ENCODE measurements at regions not wholly inside any gene's neighbourhood (a gene's known extent, or its start where the extent isn't known, plus 50 kb on each side); places are given as distances from the start of the nearest gene placed in this dataset.

GRCh38 chr7:32335107-32335506 lies 155.1 kb downstream of the LSM5 start:
- DNase-seq (ENCODE audit: insufficient read length, low spot score, missing footprints) = no peak
- no peak overlapping the region for H3K4me3 ChIP-seq (ENCODE audit: insufficient read depth, low read length)

GRCh38 chr7:32330602-32331001 lies 159.6 kb downstream of the LSM5 start:
- DNase-seq (ENCODE audit: insufficient read length, low spot score, missing footprints) = no peak
- Histone ChIP-seq H2AFZ (ENCODE audit: low read length) (no peak overlapping the region), H3K4me1 (ENCODE audit: insufficient read depth, low read length) (no peaks in the 10 kb centered on the region), H3K27me3 (ENCODE audit: insufficient read depth, low read length) (no peaks in the 10 kb centered on the region), H3K9me3 (ENCODE audit: low read depth, low read length) (no peaks in the 10 kb centered on the region), H3K4me2 (ENCODE audit: insufficient read depth, low read length) (no peak overlapping the region), H3K36me3 (ENCODE audit: insufficient read depth, low read length) (no peaks in the 10 kb centered on the region), H3K4me3 (ENCODE audit: insufficient read depth, low read length) (no peak overlapping the region), H4K20me1 (ENCODE audit: insufficient read depth, low read length) (no peaks in the 10 kb centered on the region), H3K79me2 (ENCODE audit: insufficient read depth, low read length) (no peaks in the 10 kb centered on the region), H3K27ac (ENCODE audit: low read depth, low read length) (no peak overlapping the region)
- TF ChIP-seq CTCF (IDR thresholded peaks at IDR 0.05; ENCODE audit: extremely low read depth, low read depth, low read length) = no peak

More at GRCh38 chr7:32335107-32335506, 155.1 kb downstream of the LSM5 start:
- no peak overlapping the region for H3K27ac ChIP-seq (ENCODE audit: low read depth, low read length)
- TF ChIP-seq CTCF (IDR thresholded peaks at IDR 0.05; ENCODE audit: extremely low read depth, low read depth, low read length) = no peak
- H3K9me3 ChIP-seq (ENCODE audit: low read depth, low read length) = no peaks in the 10 kb centered on the region
- H3K4me2 ChIP-seq (ENCODE audit: insufficient read depth, low read length) = no peak overlapping the region
- no peaks in the 10 kb centered on the region for H3K36me3 ChIP-seq (ENCODE audit: insufficient read depth, low read length)
- H3K79me2 ChIP-seq (ENCODE audit: insufficient read depth, low read length) = no peaks in the 10 kb centered on the region
- no peaks in the 10 kb centered on the region for H4K20me1 ChIP-seq (ENCODE audit: insufficient read depth, low read length)
- H2AFZ ChIP-seq (ENCODE audit: low read length) = no peak overlapping the region
- no peaks in the 10 kb centered on the region for H3K27me3 ChIP-seq (ENCODE audit: insufficient read depth, low read length)
- H3K4me1 ChIP-seq (ENCODE audit: insufficient read depth, low read length) = no peaks in the 10 kb centered on the region

- Histone ChIP-seq H3K27me3 (ENCODE audit: insufficient read depth, low read length) (no peaks in the 10 kb centered on the region), H3K4me1 (ENCODE audit: insufficient read depth, low read length) (no peaks in the 10 kb centered on the region), H3K9me3 (ENCODE audit: low read depth, low read length) (no peaks in the 10 kb centered on the region), H3K4me2 (ENCODE audit: insufficient read depth, low read length) (no peak overlapping the region), H2AFZ (ENCODE audit: low read length) (no peak overlapping the region), H3K79me2 (ENCODE audit: insufficient read depth, low read length) (no peaks in the 10 kb centered on the region), H3K27ac (ENCODE audit: low read depth, low read length) (no peak overlapping the region), H3K4me3 (ENCODE audit: insufficient read depth, low read length) (no peak overlapping the region), H4K20me1 (ENCODE audit: insufficient read depth, low read length) (no peaks in the 10 kb centered on the region), H3K36me3 (ENCODE audit: insufficient read depth, low read length) (no peaks in the 10 kb centered on the region)
- DNase-seq (ENCODE audit: insufficient read length, low spot score, missing footprints) = no peak
- no peak for TF ChIP-seq CTCF (IDR thresholded peaks at IDR 0.05; ENCODE audit: extremely low read depth, low read depth, low read length)
Measured at GRCh38 chr7:32326078-32326477, 164.1 kb downstream of the LSM5 start.

DNA sequence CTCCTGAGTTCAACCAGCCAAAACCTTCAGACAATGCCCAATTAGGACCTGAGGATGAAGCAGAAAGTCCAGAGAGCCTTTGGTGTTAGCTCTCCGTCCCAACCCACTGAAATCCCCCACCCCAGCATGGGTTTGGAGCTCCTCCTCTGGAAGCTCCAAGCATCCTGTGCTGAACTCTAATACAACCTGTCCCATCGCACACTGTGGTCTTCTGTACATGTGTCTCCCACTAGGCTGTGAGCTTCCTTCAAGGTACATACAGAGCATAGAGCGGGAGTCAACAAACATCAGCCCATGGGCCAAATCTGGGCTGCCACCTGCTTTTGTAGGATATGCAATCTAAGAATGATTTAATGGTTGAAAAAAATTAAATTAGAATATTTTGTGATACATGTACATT lies 166.5 kb downstream of the LSM5 start:
- no peaks in the 10 kb centered on the region for H4K20me1 ChIP-seq (ENCODE audit: insufficient read depth, low read length)
- DNase-seq (ENCODE audit: insufficient read length, low spot score, missing footprints) = no peak
- no peaks in the 10 kb centered on the region for H3K36me3 ChIP-seq (ENCODE audit: insufficient read depth, low read length)
- no peaks in the 10 kb centered on the region for H3K4me1 ChIP-seq (ENCODE audit: insufficient read depth, low read length)
- peaks cover under 1% of the 10 kb centered on the region for H3K27me3 ChIP-seq (ENCODE audit: insufficient read depth, low read length)
- no peak for TF ChIP-seq CTCF (IDR thresholded peaks at IDR 0.05; ENCODE audit: extremely low read depth, low read depth, low read length)
- H3K4me3 ChIP-seq (ENCODE audit: insufficient read depth, low read length) = no peak overlapping the region
- no peak overlapping the region for H3K4me2 ChIP-seq (ENCODE audit: insufficient read depth, low read length)
- H3K27ac ChIP-seq (ENCODE audit: low read depth, low read length) = no peak overlapping the region
- no peaks in the 10 kb centered on the region for H3K9me3 ChIP-seq (ENCODE audit: low read depth, low read length)
- no peak overlapping the region for H2AFZ ChIP-seq (ENCODE audit: low read length)
- no peaks in the 10 kb centered on the region for H3K79me2 ChIP-seq (ENCODE audit: insufficient read depth, low read length)

All from osteoblast (primary cell).